Umbilical cord (tissue), 1 donor: ENCODE measurements at regions not wholly inside any gene's neighbourhood (a gene's known extent, or its start where the extent isn't known, plus 50 kb on each side); places are given as distances from the start of the nearest gene placed in this dataset.
"Not testable (repeated sequence)": the region's sequence is repeated elsewhere in the genome, so short reads cannot be mapped to it uniquely, and the experiment has no call there.

Experiments used
- DNase-seq: peaks from one replicate; pipeline ENCODE4 v3.0.0-alpha.2; 2015; ENCODE audit warnings: low spot score

DNA sequence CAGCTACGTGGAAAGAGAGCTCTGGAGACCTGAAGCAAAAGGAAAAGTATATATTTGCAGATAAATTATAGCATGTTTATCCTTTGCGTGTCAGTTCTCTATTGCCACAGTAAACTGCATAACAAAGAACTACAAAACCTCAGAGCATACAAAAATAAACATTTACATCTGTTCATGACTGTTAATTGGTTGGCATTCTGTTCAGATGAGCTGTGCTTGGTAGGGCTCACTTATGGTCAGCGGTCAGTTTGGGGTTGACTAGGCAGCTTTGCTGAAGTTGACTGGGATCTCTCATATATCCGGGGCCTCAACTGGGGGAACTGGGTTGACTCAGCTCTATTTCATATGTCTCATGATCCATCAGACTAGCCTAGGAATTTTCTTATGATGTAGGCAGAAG, 257.7 kb downstream of the TLE1 start:
- DNase-seq = peak; percentile 1

DNA sequence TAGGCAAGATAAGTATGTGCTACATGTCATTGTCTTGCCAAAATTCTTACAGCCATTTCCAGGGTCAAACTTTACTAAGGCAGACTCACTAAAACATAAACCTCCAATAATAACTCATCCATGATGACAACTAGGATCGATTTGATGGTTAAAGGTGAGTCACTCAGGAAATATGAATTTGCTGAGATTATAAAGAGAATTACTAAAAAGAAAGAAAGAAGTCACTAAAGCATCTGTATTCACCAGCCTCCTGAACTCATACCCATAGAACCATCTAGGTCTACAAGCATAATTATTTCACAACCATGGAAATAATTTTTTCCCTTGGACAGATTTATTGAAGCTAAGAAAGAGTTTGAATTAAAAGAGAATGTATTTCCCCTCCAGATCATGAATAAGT, 258.6 kb downstream of the TLE1 start:
- DNase-seq = no peak

DNA sequence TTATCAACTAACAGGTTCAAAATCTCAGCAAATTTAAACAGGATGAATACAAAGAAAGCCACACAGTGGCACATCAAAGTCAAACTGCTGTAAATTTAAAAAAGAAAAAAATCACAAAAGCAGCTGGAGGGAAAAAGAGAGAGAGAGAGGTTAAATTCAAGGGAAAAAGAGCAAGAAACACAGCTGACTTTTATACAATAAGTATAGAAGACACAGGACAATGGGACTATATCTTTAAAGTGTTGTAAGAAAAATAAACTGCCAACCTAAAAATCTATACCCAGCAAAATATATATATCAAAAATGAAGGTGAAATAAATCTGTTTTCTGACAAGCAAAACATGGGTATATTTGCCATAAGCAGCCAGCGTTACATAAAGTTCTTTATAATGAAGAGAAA, 261.5 kb downstream of the TLE1 start:
- DNase-seq = no peak

DNA sequence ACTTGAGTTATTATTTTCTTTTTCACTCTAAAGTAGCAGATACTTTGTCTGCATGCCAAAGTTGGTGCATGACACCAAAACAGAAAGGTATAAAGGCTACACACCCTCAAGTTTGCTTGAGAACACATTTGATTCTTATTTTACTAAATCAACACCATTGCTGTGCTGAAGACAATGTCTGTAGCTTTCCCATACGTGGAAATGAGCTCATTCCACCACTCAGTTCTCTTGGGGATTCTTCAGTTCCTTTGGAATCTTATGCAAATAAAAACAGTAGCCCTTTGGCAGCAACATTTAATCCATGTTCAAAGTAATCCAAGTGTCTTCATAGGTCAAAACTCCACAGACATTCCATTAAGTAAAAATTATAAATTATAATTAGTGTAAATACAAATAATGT, 264.9 kb downstream of the TLE1 start:
- no peak for DNase-seq

DNA sequence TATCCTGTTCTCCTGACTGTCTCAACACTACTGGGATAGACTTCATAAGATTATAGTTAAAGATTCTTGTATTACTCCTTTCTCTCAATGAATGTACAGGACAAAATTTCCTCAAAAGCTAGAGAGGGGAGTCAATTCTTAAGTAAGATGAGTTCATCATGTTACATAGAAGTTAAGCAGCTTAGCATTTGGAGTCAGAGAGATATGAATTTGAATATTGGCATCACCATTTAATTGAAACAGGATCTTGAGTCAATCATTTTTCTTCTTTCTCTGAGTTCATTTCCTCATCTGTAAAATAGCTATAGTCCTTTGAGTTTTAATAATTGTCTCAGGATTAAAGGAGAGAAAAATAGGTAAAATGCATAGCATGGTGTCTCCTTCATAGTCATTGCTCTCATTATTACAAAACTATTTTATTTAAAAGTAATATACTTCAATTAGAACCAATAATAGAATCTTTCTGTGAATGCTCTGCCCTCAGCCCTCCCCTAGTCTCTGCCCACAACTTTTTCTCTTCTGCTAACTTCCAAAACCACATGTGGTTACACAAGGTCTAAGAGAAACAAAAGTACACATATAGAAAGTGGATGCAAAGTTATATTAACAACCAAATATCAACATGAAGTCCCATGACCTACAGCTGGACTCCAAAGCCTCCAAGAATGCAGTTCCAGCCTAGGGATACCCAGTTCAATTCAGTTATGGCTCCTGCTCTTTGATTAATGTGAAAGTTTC, 265.6 kb downstream of the TLE1 start:
- no peak for DNase-seq

DNA sequence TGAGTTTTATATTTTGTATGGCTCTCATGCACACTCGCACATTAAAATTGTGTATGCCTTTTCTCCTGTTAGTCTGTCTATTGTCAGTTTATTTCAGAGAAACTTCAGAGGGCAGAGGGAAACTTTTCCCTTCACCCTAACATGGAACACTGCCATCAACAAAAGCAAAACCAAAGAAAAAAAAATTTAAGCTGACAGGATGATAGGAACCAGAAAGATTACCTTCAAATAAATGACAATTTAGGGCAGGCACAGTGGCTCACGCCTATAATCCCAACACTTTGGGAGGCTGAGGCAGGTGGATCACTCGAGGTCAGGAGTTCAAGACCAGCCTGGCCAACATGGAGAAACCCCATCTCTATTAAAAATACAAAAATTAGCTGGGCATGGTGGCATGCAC, 268.3 kb downstream of the TLE1 start:
- not testable (repeated sequence) for DNase-seq

DNA sequence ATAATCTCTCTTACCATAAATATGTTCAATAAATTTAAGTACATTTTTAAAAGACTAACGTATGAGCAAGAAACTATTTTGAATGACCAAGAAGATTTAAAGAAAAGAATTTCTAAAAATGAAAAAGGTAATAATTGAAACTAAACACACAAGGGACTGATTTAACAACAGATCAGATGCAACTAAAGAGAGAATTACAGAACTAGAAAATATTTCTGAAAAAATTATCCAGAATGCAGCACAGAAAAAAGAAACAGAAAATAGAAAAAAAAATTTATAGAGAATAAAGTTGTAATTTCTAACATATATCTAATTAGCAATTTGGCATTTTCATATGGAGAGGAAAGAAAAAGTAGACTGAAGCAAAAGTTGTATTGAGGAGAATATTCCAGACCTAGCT, 269.3 kb downstream of the TLE1 start:
- DNase-seq = no peak

DNA sequence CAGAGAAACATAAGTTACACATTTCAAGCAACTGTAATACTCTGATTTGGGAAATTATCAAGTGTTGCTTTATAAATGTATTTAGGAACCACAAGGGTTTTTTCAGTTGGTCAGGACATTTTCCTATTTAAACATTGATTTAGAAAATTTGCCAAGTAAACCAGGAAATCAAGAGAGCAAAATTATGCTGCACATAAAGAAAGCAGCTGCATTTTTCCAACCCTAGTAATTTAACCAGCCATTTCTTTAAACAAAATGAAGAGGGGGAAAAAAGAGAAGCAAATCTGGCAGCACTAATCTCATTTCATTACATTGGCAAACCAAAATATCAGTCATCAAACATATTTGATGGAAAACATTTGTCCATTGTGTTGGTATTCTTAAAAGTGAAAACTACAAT, 271.4 kb downstream of the TLE1 start:
- DNase-seq = no peak

DNA sequence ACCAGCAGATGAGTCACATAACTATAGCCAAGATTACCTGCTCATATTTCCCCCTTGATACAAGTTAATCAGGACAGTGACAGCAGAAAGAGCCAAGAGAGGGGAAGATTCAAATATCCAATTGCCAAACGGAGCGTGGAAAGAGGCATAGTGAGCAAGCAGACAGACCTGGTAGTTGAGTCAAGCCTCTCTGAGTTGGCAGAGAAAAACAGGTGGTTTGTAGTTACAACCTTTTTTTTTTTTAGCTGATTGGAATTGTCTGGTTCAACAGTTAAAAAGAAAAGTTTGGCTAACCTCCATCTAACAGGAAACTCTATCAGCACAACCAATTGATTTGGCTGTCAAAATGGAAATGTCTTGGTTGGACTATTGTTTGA, 272.1 kb downstream of the TLE1 start:
- DNase-seq = no peak

DNA sequence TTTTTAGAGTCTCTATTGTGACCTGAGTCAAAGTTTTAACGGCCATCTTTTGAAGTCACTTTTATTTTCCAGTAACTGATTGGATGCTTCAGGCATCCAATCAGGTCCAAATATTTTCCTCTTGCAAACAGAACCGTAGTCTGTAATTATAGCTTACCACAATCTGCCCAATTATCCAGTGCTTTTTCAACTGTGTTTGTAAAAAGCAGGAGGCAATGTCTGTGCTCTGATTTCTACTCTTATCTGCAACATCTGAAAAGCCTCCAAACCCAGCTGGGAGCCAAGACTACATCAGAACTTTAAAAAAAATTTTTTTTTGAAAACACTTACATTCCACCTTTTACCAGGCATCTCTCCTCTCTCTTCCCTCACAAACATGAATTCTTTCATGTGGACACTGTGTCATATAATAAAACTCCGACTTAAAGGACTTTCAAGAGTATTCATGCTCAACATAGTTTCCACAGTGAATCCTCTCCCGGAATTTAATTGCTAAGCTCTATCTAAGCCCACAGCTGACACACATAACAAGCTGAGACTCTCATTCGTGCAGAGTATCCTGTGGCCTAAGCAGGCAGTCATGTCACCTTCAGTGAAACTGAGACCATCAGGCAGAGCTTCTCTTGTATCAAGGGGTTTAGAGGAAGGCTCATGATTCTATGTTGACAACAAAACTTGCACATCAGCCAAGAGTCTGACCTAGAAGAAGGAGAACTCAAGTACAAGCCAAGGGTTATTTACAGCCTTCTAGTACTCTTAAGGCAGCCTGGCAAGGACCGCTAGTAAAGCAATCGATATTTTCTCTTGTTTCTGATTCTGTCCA, 272.7 kb downstream of the TLE1 start:
- peak; percentile 96 for DNase-seq

DNA sequence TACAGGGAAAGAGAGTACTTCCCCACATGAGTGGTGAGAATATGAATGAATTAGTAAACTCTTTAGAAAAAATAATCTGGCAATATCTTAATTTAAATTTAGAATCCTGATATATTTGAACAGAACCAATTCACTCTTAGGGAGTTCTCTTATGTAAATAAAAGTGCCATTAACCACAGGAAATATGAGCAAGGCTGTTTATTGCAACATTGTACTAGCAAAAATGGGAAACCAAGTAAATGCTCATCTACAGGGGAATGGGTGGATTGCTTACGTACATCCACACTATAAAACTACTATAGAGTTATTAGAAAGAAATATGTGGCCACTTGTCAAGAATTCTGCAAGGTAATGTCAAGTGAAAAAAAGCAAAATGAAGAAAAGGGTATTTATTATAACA, 274.5 kb downstream of the TLE1 start:
- no peak for DNase-seq

DNA sequence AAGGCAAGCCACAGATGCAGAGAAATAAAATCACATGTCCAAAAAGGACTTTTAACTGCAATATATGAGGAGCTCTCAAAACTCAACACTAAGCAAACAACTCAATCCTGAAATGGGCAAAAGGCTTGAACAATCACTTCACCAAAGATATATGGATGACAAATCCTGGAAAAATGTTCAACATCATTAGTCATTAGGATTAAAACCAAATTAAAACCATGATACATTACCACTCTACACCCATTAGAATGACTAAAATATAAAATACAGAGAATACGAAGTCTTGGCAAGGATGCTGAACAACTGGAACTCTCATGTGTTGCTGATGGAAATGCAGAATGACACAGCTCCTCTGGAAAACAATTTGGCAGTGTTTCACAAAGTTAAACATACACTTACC, 277.4 kb downstream of the TLE1 start:
- DNase-seq = no peak

DNA sequence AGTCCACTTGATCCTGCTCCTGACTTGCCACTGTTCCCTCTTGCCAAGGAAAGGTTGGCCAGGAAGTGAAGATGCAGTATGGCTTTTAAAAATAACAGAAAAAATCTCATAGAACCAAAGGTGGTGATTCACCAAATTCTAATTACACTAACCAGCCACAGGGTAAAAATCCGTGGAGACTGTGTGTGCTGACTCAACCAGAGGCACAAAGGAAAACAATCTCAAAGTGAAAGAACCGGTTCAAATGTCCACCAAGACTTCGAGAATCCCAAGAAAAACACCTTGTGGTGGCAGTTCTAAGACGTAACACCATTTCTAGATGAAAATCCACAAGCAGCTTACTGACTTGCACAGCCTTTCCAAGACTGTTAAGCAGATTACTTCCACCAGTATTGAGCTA, 279.1 kb downstream of the TLE1 start:
- DNase-seq = no peak

DNA sequence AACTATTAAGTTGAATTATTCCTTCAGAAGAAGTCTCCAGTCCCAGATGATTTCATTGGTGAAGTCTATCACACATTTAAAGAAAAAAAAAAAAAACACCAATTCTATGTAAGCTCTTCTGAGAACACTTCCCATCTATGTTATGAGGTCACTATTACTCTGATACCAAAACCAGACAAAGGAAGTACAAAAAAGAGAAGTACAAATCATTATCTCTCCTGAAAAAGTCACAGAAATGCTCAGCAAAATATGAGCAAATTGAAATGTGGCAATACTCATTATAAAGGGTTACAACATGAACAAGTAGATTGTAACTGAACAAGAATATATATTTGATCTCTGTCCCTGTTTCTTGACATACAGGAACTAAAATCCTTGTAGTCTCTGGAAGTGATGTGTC, 280.4 kb downstream of the TLE1 start:
- DNase-seq = no peak

DNA sequence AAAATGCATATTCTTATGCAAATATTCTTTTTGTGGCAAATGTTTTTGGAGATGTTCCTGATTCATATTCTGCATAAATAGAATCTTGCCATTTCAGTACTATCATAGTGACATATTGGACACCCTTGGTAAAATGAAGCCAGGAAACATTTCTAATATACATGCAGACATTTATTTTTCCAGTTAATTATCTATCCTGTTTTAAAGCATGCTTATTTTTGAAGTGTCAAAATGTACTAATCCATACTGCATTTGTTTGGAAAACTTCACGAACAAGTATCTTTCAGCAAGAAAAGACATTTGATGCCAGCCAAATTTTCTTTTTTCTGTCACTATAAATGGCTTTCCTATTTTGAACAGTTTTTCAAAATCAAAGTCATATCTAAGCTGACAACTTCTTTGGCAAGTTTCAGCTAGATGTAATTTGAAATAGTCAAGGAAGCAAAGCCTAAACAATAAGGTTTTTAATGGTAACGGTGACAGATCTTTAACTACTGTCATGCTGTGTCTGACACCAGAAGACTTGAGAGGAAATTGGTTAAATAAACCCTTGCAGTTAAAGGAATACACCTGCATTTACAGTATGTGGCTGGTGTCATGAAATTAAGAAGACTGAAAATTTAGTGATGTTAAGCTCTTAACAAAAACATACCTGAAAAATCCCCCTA, 284.3 kb downstream of the TLE1 start:
- DNase-seq = no peak

DNA sequence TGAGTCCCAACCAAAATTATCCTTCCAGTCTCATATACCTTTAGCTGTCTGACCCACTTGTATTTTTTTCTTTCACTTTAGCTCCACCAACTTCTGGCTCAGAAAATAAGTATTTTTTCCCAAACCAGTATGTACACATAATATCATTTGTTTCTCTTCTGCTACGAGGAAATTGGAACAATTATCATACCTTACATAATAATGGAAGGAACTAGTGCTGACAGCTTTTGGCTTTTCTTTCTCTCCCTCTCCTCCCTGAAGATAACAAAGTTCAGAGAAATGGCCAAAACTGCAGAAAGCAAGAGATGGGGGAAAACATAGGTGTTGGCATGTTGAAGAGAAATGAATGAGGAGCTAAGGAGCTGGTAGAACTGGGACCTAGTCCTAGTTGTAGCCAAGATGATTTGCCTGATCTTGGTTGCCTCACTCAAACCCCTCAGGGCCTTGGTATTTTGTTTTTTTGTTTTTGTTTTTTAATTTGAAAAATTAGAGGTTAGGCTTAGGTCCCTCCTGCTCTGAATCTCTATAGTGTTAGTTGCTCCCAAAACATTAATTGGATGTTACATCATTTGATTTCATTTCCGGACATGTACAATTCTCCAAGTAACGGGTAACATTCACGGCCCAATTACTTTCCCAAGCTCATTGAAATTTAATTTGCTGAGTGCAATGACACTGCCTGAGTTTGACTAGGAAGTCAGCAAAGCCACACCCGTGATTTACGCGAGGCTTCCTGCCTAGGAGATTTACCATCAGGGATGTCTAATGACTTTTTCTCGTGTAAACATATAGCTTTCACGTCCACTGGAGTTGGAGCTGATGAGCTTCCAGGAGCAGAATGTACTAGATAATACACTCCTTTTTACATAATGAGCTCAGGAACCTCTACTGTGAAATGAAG, 291.6 kb downstream of the TLE1 start:
- no peak for DNase-seq

DNA sequence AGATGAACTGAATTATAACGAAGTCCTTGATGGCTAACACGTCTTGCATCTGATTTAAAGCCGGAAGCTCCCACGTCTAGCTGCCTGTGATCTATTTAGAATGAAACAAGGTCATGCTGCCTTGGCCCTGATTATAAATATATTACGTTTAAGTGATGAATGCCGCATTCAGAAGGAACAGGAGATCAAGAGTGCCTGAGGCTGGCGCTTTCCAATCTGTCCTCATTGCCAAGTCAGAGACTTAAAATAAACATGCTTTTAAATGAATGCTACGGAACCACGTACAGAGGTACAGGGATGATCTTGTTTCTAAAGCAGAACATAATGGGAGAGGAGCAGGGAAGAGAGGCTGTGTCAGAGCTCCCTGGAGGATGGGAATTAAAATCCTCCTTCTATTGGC, 292.8 kb downstream of the TLE1 start:
- no peak for DNase-seq

DNA sequence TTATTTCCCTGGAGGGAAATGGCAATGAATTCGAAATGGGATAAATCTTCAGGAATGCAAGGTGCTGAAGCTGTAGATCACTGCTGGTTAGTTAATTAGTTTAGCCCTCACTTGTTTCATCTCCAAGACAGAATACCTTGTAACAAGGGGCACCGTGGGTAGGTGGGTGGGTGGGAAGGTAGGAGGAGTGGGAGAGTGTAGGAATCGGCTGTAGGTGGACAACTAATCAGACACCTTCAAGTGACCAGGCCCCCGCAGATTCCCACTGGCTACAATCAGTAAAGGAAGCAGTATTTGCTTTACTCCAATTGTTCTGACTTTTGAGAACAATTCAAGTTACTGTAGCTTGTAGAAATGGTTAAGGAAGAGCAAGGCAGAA, 293.7 kb downstream of the TLE1 start:
- no peak for DNase-seq

DNA sequence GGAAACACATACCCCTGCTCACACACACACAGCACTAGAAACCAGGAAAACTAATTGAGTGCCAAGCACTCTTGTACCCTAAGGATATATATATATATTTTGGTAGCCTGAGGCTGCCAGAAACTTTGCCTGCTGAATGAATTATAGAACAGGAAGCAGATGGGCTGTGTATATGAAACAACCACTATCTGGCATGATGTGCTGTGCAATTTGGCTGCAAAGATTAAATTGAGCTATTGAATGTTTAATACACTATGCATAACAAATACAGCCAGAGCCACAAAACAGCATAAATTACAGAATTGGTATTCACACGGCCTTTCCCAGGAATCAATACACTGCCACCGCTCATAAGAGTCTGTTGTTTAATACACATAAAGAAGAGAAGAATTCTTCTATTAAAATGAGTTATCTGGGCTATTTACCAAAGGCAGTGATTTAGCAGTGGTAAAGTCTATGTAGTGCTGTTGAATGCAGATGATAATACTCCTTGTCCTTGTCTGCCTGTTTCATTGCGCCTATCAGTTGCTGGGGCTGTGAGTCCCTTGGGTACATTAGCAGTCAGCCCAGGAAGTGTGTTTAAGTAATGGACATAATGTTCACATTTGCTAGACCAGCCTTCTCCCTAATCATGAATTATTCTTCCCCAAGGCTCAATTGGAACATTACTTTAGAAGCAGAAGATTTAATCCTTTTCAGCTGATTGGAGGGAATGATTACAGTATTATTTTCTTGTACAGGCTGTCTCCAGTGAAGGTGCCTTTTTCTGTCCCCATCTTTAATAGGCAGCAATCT, 294.3 kb downstream of the TLE1 start:
- DNase-seq = no peak

DNA sequence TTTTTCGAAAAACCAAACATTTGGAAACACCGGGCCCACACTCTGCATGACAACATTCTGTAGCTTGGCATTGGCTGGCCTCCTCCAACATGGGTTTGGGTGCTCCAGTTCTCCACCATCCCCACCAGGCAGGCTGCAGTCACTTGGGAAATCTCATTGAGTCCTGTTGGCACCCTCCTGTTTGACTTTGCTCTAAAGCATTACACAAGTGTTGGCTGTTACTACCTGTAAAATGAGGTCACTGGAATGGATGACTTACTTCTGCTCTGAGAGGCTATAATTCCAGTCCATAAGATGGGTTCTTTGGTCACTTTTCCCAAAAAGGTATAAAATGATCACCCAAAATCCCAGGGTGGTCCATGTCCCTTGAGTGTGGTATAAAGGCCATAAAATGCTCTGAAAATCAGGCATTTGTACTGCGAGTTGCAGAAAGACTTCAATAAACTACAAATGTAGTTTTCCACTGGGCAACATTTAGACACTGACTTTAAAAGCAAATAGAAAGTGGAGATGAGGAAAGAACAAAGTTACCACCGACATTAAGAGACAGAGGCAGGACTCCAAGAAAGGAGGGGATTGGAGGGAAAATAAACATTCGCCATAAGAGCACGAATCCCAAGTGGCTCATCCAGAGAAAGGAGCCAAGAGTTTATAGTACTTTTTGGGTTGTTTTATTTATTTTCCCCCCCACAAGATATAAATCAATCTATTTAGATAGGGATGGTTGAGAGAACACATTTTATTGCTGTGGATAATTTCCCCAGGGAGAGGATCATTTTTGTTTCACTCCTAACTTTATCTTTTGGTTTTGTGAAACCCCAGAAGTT, 295.1 kb downstream of the TLE1 start:
- DNase-seq = no peak
